ENCODE measurements at regions not wholly inside any gene's neighbourhood (a gene's known extent, or its start where the extent isn't known, plus 50 kb on each side); places are given as distances from the start of the nearest gene placed in this dataset.

DNA sequence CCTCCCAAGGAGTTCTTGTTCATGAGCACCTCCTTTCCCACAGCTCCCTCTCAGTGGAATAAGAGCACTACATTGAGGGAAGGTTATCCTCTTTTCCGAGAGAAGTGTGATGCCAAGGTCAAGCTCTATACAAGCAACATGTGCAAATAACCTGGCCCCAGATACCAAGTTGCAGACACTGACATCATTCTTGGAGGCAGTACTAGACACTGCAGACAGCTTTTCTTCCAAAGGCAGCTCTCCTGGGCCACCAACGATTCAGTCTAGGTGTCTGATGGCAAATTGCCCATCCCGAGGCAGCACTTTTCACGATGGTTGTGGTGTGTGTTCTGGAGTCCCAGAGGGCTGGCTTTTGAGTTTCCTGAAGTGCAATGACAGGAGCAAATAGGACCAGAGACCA, 384.9 kb downstream of the TLL1 start:
- TF ChIP-seq FOXM1 (IDR thresholded peaks at IDR 0.05; ENCODE audit: low read depth) = no peak
- no peak for TF ChIP-seq FOXM1 (CRISPR knock-in tag; IDR thresholded peaks at IDR 0.05; ENCODE audit: low read depth)
- TF ChIP-seq ETV6 (IDR thresholded peaks at IDR 0.05; ENCODE audit: borderline replicate concordance in 1 of 2, low read depth in 2 of 2, low read length in 1 of 2) = no peak
- TF ChIP-seq ETV6 (CRISPR knock-in tag; IDR thresholded peaks at IDR 0.05; ENCODE audit: borderline replicate concordance) = no peak
- TF ChIP-seq, protein P1, sequence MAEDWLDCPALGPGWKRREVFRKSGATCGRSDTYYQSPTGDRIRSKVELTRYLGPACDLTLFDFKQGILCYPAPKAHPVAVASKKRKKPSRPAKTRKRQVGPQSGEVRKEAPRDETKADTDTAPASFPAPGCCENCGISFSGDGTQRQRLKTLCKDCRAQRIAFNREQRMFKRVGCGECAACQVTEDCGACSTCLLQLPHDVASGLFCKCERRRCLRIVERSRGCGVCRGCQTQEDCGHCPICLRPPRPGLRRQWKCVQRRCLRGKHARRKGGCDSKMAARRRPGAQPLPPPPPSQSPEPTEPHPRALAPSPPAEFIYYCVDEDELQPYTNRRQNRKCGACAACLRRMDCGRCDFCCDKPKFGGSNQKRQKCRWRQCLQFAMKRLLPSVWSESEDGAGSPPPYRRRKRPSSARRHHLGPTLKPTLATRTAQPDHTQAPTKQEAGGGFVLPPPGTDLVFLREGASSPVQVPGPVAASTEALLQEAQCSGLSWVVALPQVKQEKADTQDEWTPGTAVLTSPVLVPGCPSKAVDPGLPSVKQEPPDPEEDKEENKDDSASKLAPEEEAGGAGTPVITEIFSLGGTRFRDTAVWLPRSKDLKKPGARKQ (CRISPR knock-in tag; IDR thresholded peaks at IDR 0.05) = no peak
- TF ChIP-seq, protein P2, sequence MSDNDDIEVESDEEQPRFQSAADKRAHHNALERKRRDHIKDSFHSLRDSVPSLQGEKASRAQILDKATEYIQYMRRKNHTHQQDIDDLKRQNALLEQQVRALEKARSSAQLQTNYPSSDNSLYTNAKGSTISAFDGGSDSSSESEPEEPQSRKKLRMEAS (CRISPR knock-in tag; IDR thresholded peaks at IDR 0.05) = no peak
- TF ChIP-seq, protein P3, sequence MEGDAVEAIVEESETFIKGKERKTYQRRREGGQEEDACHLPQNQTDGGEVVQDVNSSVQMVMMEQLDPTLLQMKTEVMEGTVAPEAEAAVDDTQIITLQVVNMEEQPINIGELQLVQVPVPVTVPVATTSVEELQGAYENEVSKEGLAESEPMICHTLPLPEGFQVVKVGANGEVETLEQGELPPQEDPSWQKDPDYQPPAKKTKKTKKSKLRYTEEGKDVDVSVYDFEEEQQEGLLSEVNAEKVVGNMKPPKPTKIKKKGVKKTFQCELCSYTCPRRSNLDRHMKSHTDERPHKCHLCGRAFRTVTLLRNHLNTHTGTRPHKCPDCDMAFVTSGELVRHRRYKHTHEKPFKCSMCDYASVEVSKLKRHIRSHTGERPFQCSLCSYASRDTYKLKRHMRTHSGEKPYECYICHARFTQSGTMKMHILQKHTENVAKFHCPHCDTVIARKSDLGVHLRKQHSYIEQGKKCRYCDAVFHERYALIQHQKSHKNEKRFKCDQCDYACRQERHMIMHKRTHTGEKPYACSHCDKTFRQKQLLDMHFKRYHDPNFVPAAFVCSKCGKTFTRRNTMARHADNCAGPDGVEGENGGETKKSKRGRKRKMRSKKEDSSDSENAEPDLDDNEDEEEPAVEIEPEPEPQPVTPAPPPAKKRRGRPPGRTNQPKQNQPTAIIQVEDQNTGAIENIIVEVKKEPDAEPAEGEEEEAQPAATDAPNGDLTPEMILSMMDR (IDR thresholded peaks at IDR 0.05 in 2 of 3, conservative IDR thresholded peaks at IDR 0.05 in 1 of 3; ENCODE audit: insufficient read depth in 2 of 3, low read depth in 1 of 3, low read length in 3 of 3) = no peak
- no peak for TF ChIP-seq NFXL1 (CRISPR knock-in tag; IDR thresholded peaks at IDR 0.05)
- TF ChIP-seq SMARCB1 (IDR thresholded peaks at IDR 0.05; ENCODE audit: insufficient read length, low read depth) = no peak
- TF ChIP-seq SETDB1 (IDR thresholded peaks at IDR 0.05; ENCODE audit: low read length) = no peak
- no peak for TF ChIP-seq EP300 (IDR thresholded peaks at IDR 0.05; ENCODE audit: low read length)
- no peak for TF ChIP-seq MYC (IDR thresholded peaks at IDR 0.05; ENCODE audit: low read depth, low read length)
- no peak for TF ChIP-seq MYC (CRISPR knock-in tag; IDR thresholded peaks at IDR 0.05; ENCODE audit: borderline replicate concordance, low read depth)
- no peak for TF ChIP-seq TEAD4 (IDR thresholded peaks at IDR 0.05; ENCODE audit: low read length)
- TF ChIP-seq TEAD4 (CRISPR knock-in tag; IDR thresholded peaks at IDR 0.05; ENCODE audit: borderline replicate concordance) = no peak
- no peak for TF ChIP-seq POLR2A (conservative IDR thresholded peaks at IDR 0.05)
- TF ChIP-seq BCL6 (CRISPR knock-in tag; IDR thresholded peaks at IDR 0.05) = no peak
- TF ChIP-seq ZNF764 (CRISPR knock-in tag; IDR thresholded peaks at IDR 0.05; ENCODE audit: low read depth) = no peak
